Pancreas (tissue), 10 donors: ENCODE measurements at regions not wholly inside any gene's neighbourhood (a gene's known extent, or its start where the extent isn't known, plus 50 kb on each side); places are given as distances from the start of the nearest gene placed in this dataset.

Source experiments
- ATAC-seq, 4 donors: fragments of 200-7000 bp; cut with Tn5 transposase; one replicate each; pipeline versions ENCODE4 v1.8.0 to v1.9.1; 2020; ENCODE audit warnings: mild to moderate bottlenecking in 4 of 4, moderate library complexity in 4 of 4
- DNase-seq, 6 donors: peaks; one replicate each; pipeline ENCODE4 v3.0.0-alpha.2; 2020
- FAIRE-seq: peaks from 2 replicates; lab custom pipeline; 2012; peaks lifted over from hg19 to GRCh38; lab: Jason Lieb, UNC
- H3K27ac ChIP-seq, 4 donors: fragments of 200-600 bp; sonication (generic); 1 replicate in 3 of 4; 2 replicates in 1 of 4; pipeline versions ENCODE4 v1.5.0 to v1.8.0; 2020
- H3K27me3 ChIP-seq, 4 donors: fragments of 200-600 bp; one replicate each; pipeline ENCODE4 v1.8.0; 2021
- H3K36me3 ChIP-seq, 3 donors: fragments of 200-600 bp; sonication (generic) in 1 of 3; one replicate each; pipeline versions ENCODE4 v1.5.0 to v1.8.0; 2020 to 2021
- H3K4me1 ChIP-seq, 3 donors: fragments of 200-600 bp; one replicate each; pipeline ENCODE4 v1.8.0; 2021
- H3K4me3 ChIP-seq, 4 donors: fragments of 200-600 bp; sonication (generic) in 2 of 4; one replicate each; pipeline versions ENCODE4 v1.5.0 to v1.8.0; 2020 to 2021
- H3K9me3 ChIP-seq, 4 donors: fragments of 200-600 bp; one replicate each; pipeline ENCODE4 v1.8.0; 2021
- CTCF ChIP-seq, 4 donors: fragments of 200-600 bp; sonication (generic) in 3 of 4; IDR thresholded peaks; one replicate each; pipeline versions ENCODE4 v1.5.0 to v1.8.0; 2021; ENCODE audit warnings: antibody characterized with exemption in 4 of 4
- WGBS, 2 donors: extraction: QIAGEN DNeasy Blood & Tissue Kit; methylation state at CpG; one replicate each; pipeline ENCODE4 v1.1.7; 2013; 5-methylcytosine and 5-hydroxymethylcytosine counted together
- intact Hi-C, 3 donors: fragments of 100-400 bp; cut with DNase I; formaldehyde crosslinking; loops; one replicate each; pipeline versions ENCODE4 v1.11.1 to v1.14.2; 2022
- donor health status: healthy with polysubstance abuse.
- donor health status: DM: no; HTN: no; CAD: no; lungs with moderate emphysema.
- donor health status: DM: no; HTN: no; CAD: no.
- donor health status: control.
- donor health status: control.
- donor health status: Bipolar disorder and iron deficiency.
- donor health status: DM: yes; HTN: yes; CAD: no.
- donor health status: DM: no; HTN: no; CAD: no.
- donor health status: DM: no; HTN: no; CAD: no.
- donor health status: DM: yes; HTN: yes; CAD: no.

GRCh38 chr19:23522431-23522830, 127.2 kb upstream of the ZNF91 start:
- no peak for ATAC-seq
- H3K27ac ChIP-seq, result no peak overlapping the region
- intact Hi-C loops, result no loop called here
- no peak for FAIRE-seq
- H3K9me3 ChIP-seq, result no peaks in the 10 kb centered on the region
- WGBS, 2 donors, result 85 to 89% methylated on average over 1 of the region's 1 CpG
- DNase-seq, result no peak
- no peak overlapping the region for H3K4me3 ChIP-seq
- H3K4me1 ChIP-seq, result no peaks in the 10 kb centered on the region
- no peak for TF ChIP-seq CTCF (IDR thresholded peaks at IDR 0.05)
- H3K27me3 ChIP-seq, result no peaks in the 10 kb centered on the region
- no peaks in the 10 kb centered on the region for H3K36me3 ChIP-seq

- intact Hi-C loops, result no loop called here
- DNase-seq (no peak), ATAC-seq (no peak), FAIRE-seq (no peak)
- no peaks in the 10 kb centered on the region for H3K9me3 ChIP-seq
- TF ChIP-seq CTCF (IDR thresholded peaks at IDR 0.05), result no peak
- H3K4me1 ChIP-seq, result no peaks in the 10 kb centered on the region
- H3K4me3 ChIP-seq, result no peak overlapping the region
- no peaks in the 10 kb centered on the region for H3K27me3 ChIP-seq
- no peaks in the 10 kb centered on the region for H3K36me3 ChIP-seq
- no peak overlapping the region for H3K27ac ChIP-seq
- 91 to 92% methylated on average over 1 of the region's 1 CpG for WGBS, 2 donors
These were observed 126.2 kb upstream of the ZNF91 start for GRCh38 chr19:23521471-23521870.

DNA sequence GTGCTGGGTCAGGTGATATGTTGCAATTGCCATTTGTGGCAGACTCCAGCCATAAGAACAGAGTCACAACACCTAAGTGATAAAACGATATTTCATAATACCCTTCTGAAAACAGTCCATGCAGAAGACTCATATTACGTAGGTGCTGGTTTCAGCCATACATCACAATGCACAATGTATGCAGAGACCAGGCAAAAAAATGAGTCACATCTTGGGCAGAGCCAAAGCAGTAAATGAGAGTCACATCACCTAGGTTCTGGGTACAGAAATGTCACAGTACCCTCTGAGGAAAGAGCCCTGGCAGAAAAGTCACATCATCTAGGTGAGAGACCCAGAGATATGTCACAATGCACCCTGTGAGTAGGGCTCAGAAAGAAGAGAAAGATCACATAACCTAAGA, 125.2 kb upstream of the ZNF91 start:
- intact Hi-C loops, result no loop called here

GRCh38 chr19:23519031-23519430, 123.8 kb upstream of the ZNF91 start:
- WGBS, 2 donors, result 19 to 32% methylated on average over 1 of the region's 1 CpG

More for the DNA sequence above, 125.2 kb upstream of the ZNF91 start:
- no peak for ATAC-seq
- no peaks in the 10 kb centered on the region for H3K4me1 ChIP-seq
- no peak for FAIRE-seq
- whole genome bisulfite sequencing, 2 donors, result 59 to 70% methylated on average over 2 of the region's 2 CpGs
- H3K27me3 ChIP-seq, result no peaks in the 10 kb centered on the region
- no peaks in the 10 kb centered on the region for H3K36me3 ChIP-seq
- TF ChIP-seq CTCF (IDR thresholded peaks at IDR 0.05), result no peak
- no peak for DNase-seq
- no peak overlapping the region for H3K27ac ChIP-seq
- H3K4me3 ChIP-seq, result no peak overlapping the region
- no peaks in the 10 kb centered on the region for H3K9me3 ChIP-seq

DNA sequence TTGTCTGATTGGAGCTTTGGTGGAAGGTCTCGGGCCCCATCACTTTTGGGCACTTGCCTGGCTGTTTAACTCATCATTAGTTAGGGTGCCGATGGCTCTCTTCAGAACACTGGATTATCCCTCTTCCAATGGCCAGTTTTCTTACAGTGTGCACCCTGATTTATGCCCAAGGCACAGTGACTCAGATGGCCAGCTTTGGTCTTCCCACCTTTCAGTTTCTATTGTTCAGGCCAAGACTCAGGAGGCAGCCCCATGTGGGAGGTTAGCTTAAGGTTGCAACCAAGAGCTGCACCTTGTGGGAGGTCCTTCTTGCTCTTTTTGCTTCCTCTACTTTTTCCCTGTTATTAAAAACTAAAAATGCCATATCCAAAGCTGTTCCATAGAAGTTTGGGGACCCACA, 121.0 kb upstream of the ZNF91 start:
- 79 to 82% methylated on average over 2 of the region's 2 CpGs for WGBS, 2 donors
- intact Hi-C loops, result no loop called here

More at GRCh38 chr19:23519031-23519430, 123.8 kb upstream of the ZNF91 start:
- Histone ChIP-seq H3K36me3 (no peaks in the 10 kb centered on the region), H3K9me3 (no peaks in the 10 kb centered on the region), H3K27ac (no peak overlapping the region), H3K27me3 (no peaks in the 10 kb centered on the region), H3K4me1 (no peaks in the 10 kb centered on the region), H3K4me3 (no peak overlapping the region)
- intact Hi-C loops, result no loop called here
- TF ChIP-seq CTCF (IDR thresholded peaks at IDR 0.05), result no peak
- FAIRE-seq (no peak), ATAC-seq (no peak), DNase-seq (no peak)

More for the DNA sequence above, 121.0 kb upstream of the ZNF91 start:
- Histone ChIP-seq H3K36me3 (no peaks in the 10 kb centered on the region), H3K4me3 (no peak overlapping the region), H3K27me3 (no peaks in the 10 kb centered on the region), H3K9me3 (no peaks in the 10 kb centered on the region), H3K27ac (no peak overlapping the region), H3K4me1 (no peaks in the 10 kb centered on the region)
- DNase-seq, result no peak
- no peak for TF ChIP-seq CTCF (IDR thresholded peaks at IDR 0.05)
- FAIRE-seq, result no peak
- no peak for ATAC-seq
